ENCODE measurements at regions not wholly inside any gene's neighbourhood (a gene's known extent, or its start where the extent isn't known, plus 50 kb on each side); places are given as distances from the start of the nearest gene placed in this dataset.
"Not testable (repeated sequence)": the region's sequence is repeated elsewhere in the genome, so short reads cannot be mapped to it uniquely, and the experiment has no call there.

DNA sequence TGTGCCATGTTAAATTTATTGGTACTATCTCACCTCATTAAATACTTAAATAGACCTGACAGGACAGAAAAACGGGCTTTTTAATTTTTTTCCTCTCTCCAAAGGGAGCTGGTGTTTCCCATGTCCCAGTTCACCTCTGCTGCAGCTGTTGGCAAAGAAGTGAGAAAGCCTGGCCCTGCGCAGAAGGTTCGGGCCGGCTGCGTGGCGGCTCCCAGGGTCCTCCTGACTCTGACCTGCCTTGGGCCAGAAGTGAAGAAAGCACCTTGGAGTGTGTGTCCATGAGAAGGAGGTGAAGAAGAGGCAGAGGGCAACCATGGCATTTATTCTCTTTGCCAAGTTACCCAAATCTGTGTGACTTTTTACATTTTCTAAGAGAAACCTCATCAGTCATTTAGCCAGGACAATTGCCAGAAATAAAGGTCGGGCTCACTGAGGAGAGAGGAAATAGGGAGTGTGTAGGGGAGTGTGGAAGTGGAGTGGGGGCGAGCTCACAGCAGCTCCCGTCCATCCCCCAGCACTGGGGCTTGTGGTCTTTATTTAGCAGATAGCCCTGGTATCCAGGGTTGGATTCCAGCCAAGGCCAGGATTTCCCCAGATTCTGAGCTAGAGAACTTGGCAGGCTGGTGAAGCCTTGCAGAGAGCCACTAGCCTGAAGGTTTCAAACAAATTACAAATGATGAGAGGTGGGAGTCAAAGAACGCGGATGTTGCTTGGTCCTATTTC lies 102.4 kb upstream of the CADM1 start:
- intact Hi-C loops (cut with DNase I, micrococcal nuclease), result no loop called here
- Histone ChIP-seq H3K9me3 (no peaks in the 10 kb centered on the region), H3K4me1 (ENCODE audit: low read depth) (no peaks in the 10 kb centered on the region), H3K4me3 (no peak overlapping the region), H3K36me3 (ENCODE audit: low read depth) (no peaks in the 10 kb centered on the region)
- ATAC-seq, result no peak
- no peak for DNase-seq
- TF ChIP-seq, protein P1, sequence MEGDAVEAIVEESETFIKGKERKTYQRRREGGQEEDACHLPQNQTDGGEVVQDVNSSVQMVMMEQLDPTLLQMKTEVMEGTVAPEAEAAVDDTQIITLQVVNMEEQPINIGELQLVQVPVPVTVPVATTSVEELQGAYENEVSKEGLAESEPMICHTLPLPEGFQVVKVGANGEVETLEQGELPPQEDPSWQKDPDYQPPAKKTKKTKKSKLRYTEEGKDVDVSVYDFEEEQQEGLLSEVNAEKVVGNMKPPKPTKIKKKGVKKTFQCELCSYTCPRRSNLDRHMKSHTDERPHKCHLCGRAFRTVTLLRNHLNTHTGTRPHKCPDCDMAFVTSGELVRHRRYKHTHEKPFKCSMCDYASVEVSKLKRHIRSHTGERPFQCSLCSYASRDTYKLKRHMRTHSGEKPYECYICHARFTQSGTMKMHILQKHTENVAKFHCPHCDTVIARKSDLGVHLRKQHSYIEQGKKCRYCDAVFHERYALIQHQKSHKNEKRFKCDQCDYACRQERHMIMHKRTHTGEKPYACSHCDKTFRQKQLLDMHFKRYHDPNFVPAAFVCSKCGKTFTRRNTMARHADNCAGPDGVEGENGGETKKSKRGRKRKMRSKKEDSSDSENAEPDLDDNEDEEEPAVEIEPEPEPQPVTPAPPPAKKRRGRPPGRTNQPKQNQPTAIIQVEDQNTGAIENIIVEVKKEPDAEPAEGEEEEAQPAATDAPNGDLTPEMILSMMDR (IDR thresholded peaks at IDR 0.05), result no peak

- Histone ChIP-seq H3K4me3 (no peak overlapping the region), H3K9me3 (no peaks in the 10 kb centered on the region), H3K36me3 (ENCODE audit: low read depth) (no peaks in the 10 kb centered on the region), H3K4me1 (ENCODE audit: low read depth) (no peaks in the 10 kb centered on the region)
- ATAC-seq (no peak), DNase-seq (no peak)
- intact Hi-C loops (cut with DNase I, micrococcal nuclease), result no loop called here
- TF ChIP-seq, protein P1 (IDR thresholded peaks at IDR 0.05), result no peak
Observed at GRCh38 chr11:115605871-115606497, 101.8 kb upstream of the CADM1 start.

DNA sequence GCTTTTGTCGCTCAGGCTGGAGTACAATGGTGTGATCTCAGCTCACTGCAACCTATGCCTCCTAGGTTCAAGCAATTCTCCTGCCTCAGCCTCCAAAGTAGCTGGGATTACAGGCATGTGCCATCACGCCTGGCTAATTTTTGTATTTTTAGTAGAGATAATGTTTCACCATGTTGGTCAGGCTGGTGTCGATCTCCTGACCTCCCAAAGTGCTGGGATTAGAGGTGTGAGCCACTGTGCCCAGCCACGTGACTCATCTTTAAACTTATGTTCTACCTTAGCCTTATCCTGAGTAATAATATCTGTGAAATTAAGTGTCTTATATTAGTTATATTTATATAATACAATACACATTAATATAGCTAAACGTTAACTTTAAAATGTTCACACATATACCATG lies 101.2 kb upstream of the CADM1 start:
- intact Hi-C loops (cut with DNase I, micrococcal nuclease); H3K4me3 ChIP-seq; H3K4me1 ChIP-seq (ENCODE audit: low read depth); H3K9me3 ChIP-seq; H3K36me3 ChIP-seq (ENCODE audit: low read depth); DNase-seq; ATAC-seq: not testable (repeated sequence)

DNA sequence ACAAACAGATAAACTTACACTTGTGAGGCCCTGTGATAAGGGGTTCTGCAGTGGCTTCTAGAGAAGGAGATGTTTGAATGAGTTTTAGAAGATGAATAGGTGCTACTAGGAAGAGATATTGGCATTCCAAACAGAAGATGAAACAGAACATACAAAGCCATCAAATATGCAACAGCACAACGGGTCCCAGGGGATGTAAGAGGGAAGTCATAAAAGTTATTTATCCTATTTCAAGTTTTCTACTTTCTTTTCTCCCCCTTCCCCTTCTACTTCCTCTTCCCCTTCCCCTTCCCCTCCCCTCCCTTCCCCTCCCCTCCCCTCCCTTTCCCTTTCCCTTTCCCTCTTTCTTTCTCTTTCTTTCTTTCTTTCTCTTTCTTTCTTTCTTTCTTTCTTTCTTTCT lies 94.9 kb upstream of the CADM1 start:
- Histone ChIP-seq H3K36me3 (ENCODE audit: low read depth) (no peaks in the 10 kb centered on the region), H3K4me1 (ENCODE audit: low read depth) (no peaks in the 10 kb centered on the region), H3K9me3 (no peaks in the 10 kb centered on the region), H3K4me3 (no peak overlapping the region)
- DNase-seq (no peak), ATAC-seq (no peak)
- intact Hi-C loops (cut with DNase I, micrococcal nuclease), result no loop called here
- TF ChIP-seq, protein P1 (IDR thresholded peaks at IDR 0.05), result no peak

DNA sequence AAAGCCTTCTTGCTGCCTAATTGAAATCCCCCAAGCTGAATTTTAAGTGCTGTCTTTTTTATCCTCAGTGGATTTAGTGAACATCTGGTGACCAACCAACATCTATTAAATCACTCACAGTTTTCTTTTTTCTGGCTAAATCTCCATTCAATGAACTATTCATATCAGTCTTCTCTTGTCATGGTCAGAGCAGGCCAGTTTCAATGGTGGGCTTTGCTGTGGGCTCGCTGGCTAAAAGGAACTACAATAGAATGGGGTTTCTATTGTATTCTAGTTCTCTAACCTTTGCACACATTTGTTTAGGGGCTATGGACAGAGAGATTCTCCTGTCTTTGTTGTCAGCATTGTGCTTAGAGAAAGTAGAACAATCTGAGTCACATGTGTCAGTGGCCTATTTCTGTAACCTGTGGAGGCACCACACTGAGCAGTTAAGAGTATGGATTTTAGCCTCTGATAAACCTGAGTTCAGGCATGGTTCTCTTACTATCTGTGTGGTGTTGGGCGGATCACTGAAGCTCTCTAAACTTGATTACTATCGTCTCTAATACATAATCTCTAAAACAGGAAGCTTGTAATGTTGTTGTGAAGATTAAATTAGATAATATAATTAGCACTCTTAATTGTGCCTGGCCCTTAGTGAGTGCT lies 94.2 kb upstream of the CADM1 start:
- H3K9me3 ChIP-seq, result no peaks in the 10 kb centered on the region
- H3K36me3 ChIP-seq (ENCODE audit: low read depth), result no peaks in the 10 kb centered on the region
- H3K4me1 ChIP-seq (ENCODE audit: low read depth), result no peaks in the 10 kb centered on the region
- no peak overlapping the region for H3K4me3 ChIP-seq
- intact Hi-C loops (cut with DNase I, micrococcal nuclease), result no loop called here
- TF ChIP-seq, protein P1 (IDR thresholded peaks at IDR 0.05), result no peak
- no peak for ATAC-seq
- no peak for DNase-seq

DNA sequence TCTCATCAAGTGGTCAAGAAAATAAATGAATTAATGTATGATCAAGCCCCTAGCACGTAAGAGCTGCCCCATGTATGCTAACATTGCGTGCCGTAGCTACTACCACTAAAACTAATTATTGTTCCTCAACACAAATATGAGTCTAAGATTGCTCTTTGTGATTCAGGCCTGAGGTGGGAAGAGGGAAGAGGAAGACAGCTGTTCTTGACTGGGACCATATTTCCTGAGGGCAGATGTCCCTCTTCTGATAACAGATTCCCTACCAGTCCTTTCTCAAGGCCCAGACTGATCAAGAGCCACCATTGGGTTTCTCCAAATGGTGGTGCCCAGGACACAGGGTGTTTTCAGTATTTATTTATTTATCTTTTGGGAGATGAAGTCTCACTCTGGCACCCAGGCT lies 87.2 kb upstream of the CADM1 start:
- TF ChIP-seq, protein P1 (IDR thresholded peaks at IDR 0.05), result no peak
- DNase-seq, result no peak
- no peaks in the 10 kb centered on the region for H3K9me3 ChIP-seq
- H3K36me3 ChIP-seq (ENCODE audit: low read depth), result no peaks in the 10 kb centered on the region
- no peak for ATAC-seq
- H3K4me3 ChIP-seq, result no peak overlapping the region
- intact Hi-C loops (cut with DNase I, micrococcal nuclease), result no loop called here
- no peaks in the 10 kb centered on the region for H3K4me1 ChIP-seq (ENCODE audit: low read depth)
